Psoas muscle (tissue), 7 donors: ENCODE measurements at regions not wholly inside any gene's neighbourhood (a gene's known extent, or its start where the extent isn't known, plus 50 kb on each side); places are given as distances from the start of the nearest gene placed in this dataset.

Source experiments
- ATAC-seq, 4 donors: fragments of 200-7000 bp; cut with Tn5 transposase; one replicate each; pipeline ENCODE4 v1.9.1; 2020; ENCODE audit warnings: moderate library complexity in 3 of 4, mild to moderate bottlenecking in 2 of 4
- DNase-seq, 2 donors: peaks; one replicate each; pipeline ENCODE4 v3.0.0-alpha.2; 2020
- H3K27ac ChIP-seq: fragments of 200-600 bp; one replicate; pipeline ENCODE4 v1.8.0; 2022
- H3K27me3 ChIP-seq, 3 donors: fragments of 200-600 bp in 1 of 3; one replicate each; pipeline versions ENCODE4 v1.6.1 to v1.8.0; 2013 to 2022; ENCODE audit warnings: low read length in 2 of 3, mild to moderate bottlenecking in 2 of 3, moderate library complexity in 1 of 3; ENCODE audit not compliant: insufficient read depth in 3 of 3
- H3K36me3 ChIP-seq, 2 donors: fragments of 200-600 bp in 1 of 2; one replicate each; pipeline versions ENCODE4 v1.6.1 to v1.8.0; 2013 to 2022; ENCODE audit warnings: low read depth in 1 of 2, mild to moderate bottlenecking in 1 of 2, moderate library complexity in 1 of 2; ENCODE audit not compliant: insufficient read depth in 1 of 2
- H3K4me1 ChIP-seq: fragments of 200-600 bp; one replicate; pipeline ENCODE4 v1.8.0; 2022
- H3K4me3 ChIP-seq: fragments of 200-600 bp; one replicate; pipeline ENCODE4 v1.8.0; 2022; ENCODE audit warnings: mild to moderate bottlenecking
- H3K9me3 ChIP-seq: fragments of 200-600 bp; one replicate; pipeline ENCODE4 v1.8.0; 2022
- CTCF ChIP-seq: fragments of 200-600 bp; IDR thresholded peaks from one replicate; pipeline ENCODE4 v1.8.0; 2022; ENCODE audit warnings: antibody characterized with exemption
- WGBS, 3 donors: extraction: QIAGEN DNeasy Blood & Tissue Kit; methylation state at CpG; one replicate each; pipeline versions ENCODE4 v1.1.6 to v1.1.7; 2013; 5-methylcytosine and 5-hydroxymethylcytosine counted together
- intact Hi-C, 2 donors: fragments of 100-400 bp; cut with DNase I; formaldehyde crosslinking; loops; one replicate each; pipeline versions ENCODE4 v1.11.0 to v1.14.2; 2022
- donor health status: healthy with polysubstance abuse.
- donor health status: DM: no; HTN: no; CAD: no; lungs with moderate emphysema.
- donor health status: Bipolar disorder and iron deficiency.
- donor health status: healthy.
- donor health status: DM: yes; HTN: yes; CAD: no.
- donor health status: DM: no; HTN: no; CAD: no.
- donor health status: DM: yes; HTN: yes; CAD: no.

GRCh38 chr11:80873310-80873999 lies 1432.6 kb upstream of the TENM4 start:
- Histone ChIP-seq H3K27ac (no peak overlapping the region), H3K36me3 (no peaks in the 10 kb centered on the region), H3K27me3 (no peaks in the 10 kb centered on the region), H3K4me3 (no peak overlapping the region), H3K4me1 (no peaks in the 10 kb centered on the region), H3K9me3 (no peaks in the 10 kb centered on the region)
- DNase-seq, result no peak
- TF ChIP-seq CTCF, result no peak
- intact Hi-C loops, result no loop called here
- ATAC-seq, result no peak
- WGBS, 3 donors, result 64 to 76% (median 73%) methylated on average over 6 of the region's 6 CpGs

GRCh38 chr11:80872116-80872728 lies 1431.4 kb upstream of the TENM4 start:
- no peaks in the 10 kb centered on the region for H3K27me3 ChIP-seq
- no peak for ATAC-seq
- intact Hi-C loops, result no loop called here
- no peaks in the 10 kb centered on the region for H3K4me1 ChIP-seq
- no peak for TF ChIP-seq CTCF
- H3K9me3 ChIP-seq, result no peaks in the 10 kb centered on the region
- H3K27ac ChIP-seq, result no peak overlapping the region
- no peak overlapping the region for H3K4me3 ChIP-seq
- no peaks in the 10 kb centered on the region for H3K36me3 ChIP-seq
- no peak for DNase-seq

- H3K36me3 ChIP-seq, result no peaks in the 10 kb centered on the region
- H3K27me3 ChIP-seq, result no peaks in the 10 kb centered on the region
- DNase-seq, result no peak
- no peaks in the 10 kb centered on the region for H3K9me3 ChIP-seq
- no peak for ATAC-seq
- no peak for TF ChIP-seq CTCF
- H3K27ac ChIP-seq, result no peak overlapping the region
- intact Hi-C loops, result no loop called here
- H3K4me3 ChIP-seq, result no peak overlapping the region
- 31 to 47% (median 44%) methylated on average over 1 of the region's 1 CpG for WGBS, 3 donors
- no peaks in the 10 kb centered on the region for H3K4me1 ChIP-seq
These were observed 1428.0 kb upstream of the TENM4 start for GRCh38 chr11:80868831-80869230.

- Histone ChIP-seq H3K9me3 (no peaks in the 10 kb centered on the region), H3K4me3 (no peak overlapping the region), H3K36me3 (no peaks in the 10 kb centered on the region), H3K4me1 (no peaks in the 10 kb centered on the region), H3K27ac (no peak overlapping the region), H3K27me3 (no peaks in the 10 kb centered on the region)
- 31 to 44% (median 36%) methylated on average over 5 of the region's 5 CpGs for whole genome bisulfite sequencing, 3 donors
- intact Hi-C loops, result no loop called here
- ATAC-seq, result peak in 1 of 4 donors; percentile 56
- DNase-seq, result no peak
- TF ChIP-seq CTCF, result no peak
These were observed 1421.2 kb upstream of the TENM4 start for GRCh38 chr11:80862011-80862410.

- Histone ChIP-seq H3K36me3 (no peaks in the 10 kb centered on the region), H3K27me3 (no peaks in the 10 kb centered on the region), H3K9me3 (no peaks in the 10 kb centered on the region), H3K4me3 (no peak overlapping the region), H3K4me1 (no peaks in the 10 kb centered on the region), H3K27ac (no peak overlapping the region)
- ATAC-seq (no peak), DNase-seq (no peak)
- no peak for TF ChIP-seq CTCF
- intact Hi-C loops, result no loop called here
These were observed 1420.4 kb upstream of the TENM4 start for GRCh38 chr11:80861193-80861592.
